CD4-positive, alpha-beta T cell treated with Interleukin-15 for 4 hours (primary cell): ENCODE measurements at regions not wholly inside any gene's neighbourhood (a gene's known extent, or its start where the extent isn't known, plus 50 kb on each side); places are given as distances from the start of the nearest gene placed in this dataset.

Source experiments
- DNase-seq: peaks from one replicate; pipeline ENCODE4 v3.0.0-alpha.2; 2020; ENCODE audit warnings: low spot score

GRCh38 chr3:110810356-110810755 lies 261.3 kb upstream of the NECTIN3 start:
- no peak for DNase-seq

- no peak for DNase-seq
Measured at GRCh38 chr3:110811050-110811449, 260.6 kb upstream of the NECTIN3 start.

- DNase-seq: no peak
Measured at GRCh38 chr3:110813541-110813940, 258.1 kb upstream of the NECTIN3 start.

GRCh38 chr3:110814170-110815007 lies 257.2 kb upstream of the NECTIN3 start:
- DNase-seq: peak; percentile 7

- no peak for DNase-seq
Measured at GRCh38 chr3:110815008-110815583, 256.5 kb upstream of the NECTIN3 start.

- no peak for DNase-seq
Measured at GRCh38 chr3:110816008-110816407, 255.6 kb upstream of the NECTIN3 start.

- no peak for DNase-seq
Measured at GRCh38 chr3:110821586-110821985, 250.0 kb upstream of the NECTIN3 start.

GRCh38 chr3:110822971-110823370 lies 248.6 kb upstream of the NECTIN3 start:
- DNase-seq: no peak

- no peak for DNase-seq
Measured at GRCh38 chr3:110846971-110847370, 224.6 kb upstream of the NECTIN3 start.

- no peak for DNase-seq
Measured at GRCh38 chr3:110849064-110849463, 222.6 kb upstream of the NECTIN3 start.

- DNase-seq: no peak
Measured at GRCh38 chr3:110851736-110852135, 219.9 kb upstream of the NECTIN3 start.

- DNase-seq: no peak
Measured at GRCh38 chr3:110855207-110855606, 216.4 kb upstream of the NECTIN3 start.

- no peak for DNase-seq
Measured at GRCh38 chr3:110856916-110857315, 214.7 kb upstream of the NECTIN3 start.

- no peak for DNase-seq
Measured at GRCh38 chr3:110858549-110858948, 213.1 kb upstream of the NECTIN3 start.

GRCh38 chr3:110859336-110859735 lies 212.3 kb upstream of the NECTIN3 start:
- DNase-seq: no peak

- no peak for DNase-seq
Measured at GRCh38 chr3:110859993-110860392, 211.6 kb upstream of the NECTIN3 start.

GRCh38 chr3:110865934-110866333 lies 205.7 kb upstream of the NECTIN3 start:
- no peak for DNase-seq

- DNase-seq: no peak
Measured at GRCh38 chr3:110868106-110868505, 203.5 kb upstream of the NECTIN3 start.

GRCh38 chr3:110869736-110870135 lies 201.9 kb upstream of the NECTIN3 start:
- DNase-seq: no peak

- DNase-seq: no peak
Measured at GRCh38 chr3:110871869-110872268, 199.7 kb upstream of the NECTIN3 start.

- no peak for DNase-seq
Measured at GRCh38 chr3:110878692-110879091, 192.9 kb upstream of the NECTIN3 start.

- no peak for DNase-seq
Measured at GRCh38 chr3:110881069-110881468, 190.5 kb upstream of the NECTIN3 start.

GRCh38 chr3:110886222-110886893 lies 185.3 kb upstream of the NECTIN3 start:
- no peak for DNase-seq
